ENCODE measurements at regions not wholly inside any gene's neighbourhood (a gene's known extent, or its start where the extent isn't known, plus 50 kb on each side); places are given as distances from the start of the nearest gene placed in this dataset.

GRCh38 chr3:107899990-107900651 is 190.7 kb downstream of the CD47 start (continued):
- no peak for TF ChIP-seq ZNF274 (IDR thresholded peaks at IDR 0.05; ENCODE audit: borderline replicate concordance, extremely low read depth, low read length)
- no peak for TF ChIP-seq POU5F1 (IDR thresholded peaks at IDR 0.05; ENCODE audit: low read depth, low read length)
- no peak for TF ChIP-seq EGR1 (IDR thresholded peaks at IDR 0.05; ENCODE audit: borderline replicate concordance, low read depth, low read length)
- TF ChIP-seq SAP30 (IDR thresholded peaks at IDR 0.05; ENCODE audit: insufficient read depth, insufficient replicate concordance, low read length), result no peak
